ENCODE measurements at regions not wholly inside any gene's neighbourhood (a gene's known extent, or its start where the extent isn't known, plus 50 kb on each side); places are given as distances from the start of the nearest gene placed in this dataset.

GRCh38 chr10:76695069-76695468 is 942.5 kb downstream of the KCNMA1 start:
- H3K79me1 ChIP-seq (ENCODE audit: low read depth in 1 of 2, low read length in 2 of 2): no peaks in the 10 kb centered on the region
- H2BK5ac ChIP-seq (ENCODE audit: low read depth, low read length, poor library complexity, severe bottlenecking): no peak overlapping the region
- H3K27me3 ChIP-seq (ENCODE audit: control insufficient read depth, insufficient read depth, low read length): no peaks in the 10 kb centered on the region
- CTCF ChIA-PET: no interaction called here
- no peak overlapping the region for H3K9ac ChIP-seq (ENCODE audit: low read depth, low read length)
- H4K20me1 ChIP-seq (ENCODE audit: insufficient read depth, low read length): no peaks in the 10 kb centered on the region
- H3K18ac ChIP-seq (ENCODE audit: low read depth, low read length): no peak overlapping the region
- BruUV-seq (replicated peaks): no TSS peak
- H3K4me2 ChIP-seq (ENCODE audit: low read depth, low read length): no peak overlapping the region
- no peak overlapping the region for H4K8ac ChIP-seq (ENCODE audit: low read depth in 2 of 2, low read length in 2 of 2)
- TF ChIP-seq RCOR1 (IDR thresholded peaks at IDR 0.05; ENCODE audit: insufficient replicate concordance, low read length): no peak
- no peak for TF ChIP-seq FOS (IDR thresholded peaks at IDR 0.05; ENCODE audit: low read depth, low read length)
- no peak for TF ChIP-seq POLR2A (IDR thresholded peaks at IDR 0.05; ENCODE audit: low read depth, low read length)
- TF ChIP-seq BHLHE40 (IDR thresholded peaks at IDR 0.05; ENCODE audit: low read depth, low read length): no peak
- TF ChIP-seq, protein P1, sequence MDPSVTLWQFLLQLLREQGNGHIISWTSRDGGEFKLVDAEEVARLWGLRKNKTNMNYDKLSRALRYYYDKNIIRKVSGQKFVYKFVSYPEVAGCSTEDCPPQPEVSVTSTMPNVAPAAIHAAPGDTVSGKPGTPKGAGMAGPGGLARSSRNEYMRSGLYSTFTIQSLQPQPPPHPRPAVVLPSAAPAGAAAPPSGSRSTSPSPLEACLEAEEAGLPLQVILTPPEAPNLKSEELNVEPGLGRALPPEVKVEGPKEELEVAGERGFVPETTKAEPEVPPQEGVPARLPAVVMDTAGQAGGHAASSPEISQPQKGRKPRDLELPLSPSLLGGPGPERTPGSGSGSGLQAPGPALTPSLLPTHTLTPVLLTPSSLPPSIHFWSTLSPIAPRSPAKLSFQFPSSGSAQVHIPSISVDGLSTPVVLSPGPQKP (IDR thresholded peaks at IDR 0.05; ENCODE audit: borderline replicate concordance, low read depth, low read length): no peak
- no peak for TF ChIP-seq SMC3 (IDR thresholded peaks at IDR 0.05; ENCODE audit: low read depth, low read length)
- no peak for TF ChIP-seq CTCF (conservative IDR thresholded peaks at IDR 0.05; ENCODE audit: low read depth, low read length)
- no peak for TF ChIP-seq CHD1 (IDR thresholded peaks at IDR 0.05; ENCODE audit: low read depth, low read length)
- TF ChIP-seq CEBPB (IDR thresholded peaks at IDR 0.05; ENCODE audit: low read depth, low read length): no peak
- TF ChIP-seq, protein P2, sequence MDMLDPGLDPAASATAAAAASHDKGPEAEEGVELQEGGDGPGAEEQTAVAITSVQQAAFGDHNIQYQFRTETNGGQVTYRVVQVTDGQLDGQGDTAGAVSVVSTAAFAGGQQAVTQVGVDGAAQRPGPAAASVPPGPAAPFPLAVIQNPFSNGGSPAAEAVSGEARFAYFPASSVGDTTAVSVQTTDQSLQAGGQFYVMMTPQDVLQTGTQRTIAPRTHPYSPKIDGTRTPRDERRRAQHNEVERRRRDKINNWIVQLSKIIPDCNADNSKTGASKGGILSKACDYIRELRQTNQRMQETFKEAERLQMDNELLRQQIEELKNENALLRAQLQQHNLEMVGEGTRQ (IDR thresholded peaks at IDR 0.05; ENCODE audit: low read depth, low read length): no peak
- no peak for TF ChIP-seq MAZ (IDR thresholded peaks at IDR 0.05; ENCODE audit: borderline replicate concordance, low read depth, low read length)
- TF ChIP-seq RFX5 (IDR thresholded peaks at IDR 0.05; ENCODE audit: low read depth, low read length): no peak
- TF ChIP-seq NFE2L2 (IDR thresholded peaks at IDR 0.05; ENCODE audit: low read depth, low read length): no peak
- TF ChIP-seq MXI1 (IDR thresholded peaks at IDR 0.05; ENCODE audit: borderline replicate concordance, low read depth, low read length): no peak
- no peak for TF ChIP-seq MAFK (IDR thresholded peaks at IDR 0.05; ENCODE audit: low read depth, low read length)
- no peak for TF ChIP-seq RAD21 (IDR thresholded peaks at IDR 0.05; ENCODE audit: low read length)
- H3K9me3 ChIP-seq (ENCODE audit: control insufficient read depth, insufficient read depth, low read length): peaks cover 2% of the 10 kb centered on the region; the same call in 1 of the 2 replicates
- no peak overlapping the region for H3K4ac ChIP-seq (ENCODE audit: low read depth, low read length)
- ATAC-seq (ENCODE audit: low read depth) (no peak), DNase-seq (no peak)
- H2BK20ac ChIP-seq (ENCODE audit: low read depth, low read length): no peak overlapping the region
- H2BK120ac ChIP-seq (ENCODE audit: low read depth, low read length): no peak overlapping the region
- H3K4me1 ChIP-seq (ENCODE audit: control insufficient read depth, insufficient read depth, low read length): no peaks in the 10 kb centered on the region
- H2AK9ac ChIP-seq (replicated peaks; ENCODE audit: low read depth, low read length, poor library complexity): no peak overlapping the region
- H3K4me3 ChIP-seq (ENCODE audit: insufficient read depth, low read depth, low read length): no peak overlapping the region
- H3K56ac ChIP-seq (ENCODE audit: extremely low read depth, insufficient read depth, low read length): no peak overlapping the region
- H4K91ac ChIP-seq (ENCODE audit: insufficient read depth, low read depth, low read length): no peak overlapping the region
- H3K14ac ChIP-seq (replicated peaks; ENCODE audit: low read depth, low read length): no peak overlapping the region
- H3K23ac ChIP-seq (ENCODE audit: low read depth, low read length): no peak overlapping the region
- H2BK15ac ChIP-seq (ENCODE audit: low read depth, low read length): no peak overlapping the region
- H3K36me3 ChIP-seq (ENCODE audit: control insufficient read depth, insufficient read depth, low read length): no peaks in the 10 kb centered on the region
- no peak overlapping the region for H3K27ac ChIP-seq (ENCODE audit: insufficient read depth, low read length)
- H3K9me1 ChIP-seq (ENCODE audit: insufficient read depth, low read length): no peaks in the 10 kb centered on the region
- H2AFZ ChIP-seq (replicated peaks; ENCODE audit: low read length, poor library complexity): no peak overlapping the region
- dilution Hi-C loops (cut with HindIII; ENCODE audit: low sequenced_read_pairs, unreplicated experiment) (no loop called here), in situ Hi-C loops (cut with MboI; ENCODE audit: low sequenced_read_pairs) (no loop called here), intact Hi-C loops (cut with micrococcal nuclease) (no loop called here)
- H4K5ac ChIP-seq (ENCODE audit: low read depth, low read length): no peak overlapping the region
- POLR2A ChIA-PET (ENCODE audit: unreplicated experiment): no interaction called here
- H2AK5ac ChIP-seq (ENCODE audit: low read depth, low read length): no peak overlapping the region
